IPS-18c (cell line): ENCODE measurements at regions not wholly inside any gene's neighbourhood (a gene's known extent, or its start where the extent isn't known, plus 50 kb on each side); places are given as distances from the start of the nearest gene placed in this dataset.
"Not testable (repeated sequence)": the region's sequence is repeated elsewhere in the genome, so short reads cannot be mapped to it uniquely, and the experiment has no call there.

Source experiments
- H3K4me3 ChIP-seq: 2 replicates; pipeline ENCODE4 v1.7.0; 2013; ENCODE audit warnings: low read depth, mild to moderate bottlenecking, low read length, moderate library complexity; ENCODE audit not compliant: insufficient read depth
- H3K9me3 ChIP-seq: one replicate; pipeline ENCODE4 v1.6.1; 2013; ENCODE audit warnings: mild to moderate bottlenecking, low read length, moderate library complexity; ENCODE audit not compliant: control insufficient read depth, insufficient read depth

DNA sequence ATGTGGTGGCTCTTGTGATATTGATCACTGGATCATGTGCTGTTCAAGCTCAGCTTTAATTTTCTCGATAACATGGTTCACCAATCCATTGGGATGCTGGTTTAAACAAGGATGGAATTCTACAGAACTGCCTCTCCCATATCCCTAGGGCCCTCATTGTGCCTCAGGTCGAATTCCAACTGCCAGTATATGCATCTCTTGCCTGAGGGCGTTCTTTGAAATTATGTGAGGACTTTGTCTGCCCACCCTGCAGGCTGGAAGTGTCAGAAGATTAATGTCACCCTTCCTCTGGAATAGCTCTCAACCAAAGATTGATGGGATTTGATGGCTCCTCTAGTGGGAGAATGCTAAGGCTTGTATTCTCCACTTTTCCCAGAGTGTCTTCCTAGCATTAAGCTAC, 175.6 kb upstream of the GALNT15 start:
- no peaks in the 10 kb centered on the region for H3K9me3 ChIP-seq
- H3K4me3 ChIP-seq = no peak overlapping the region

DNA sequence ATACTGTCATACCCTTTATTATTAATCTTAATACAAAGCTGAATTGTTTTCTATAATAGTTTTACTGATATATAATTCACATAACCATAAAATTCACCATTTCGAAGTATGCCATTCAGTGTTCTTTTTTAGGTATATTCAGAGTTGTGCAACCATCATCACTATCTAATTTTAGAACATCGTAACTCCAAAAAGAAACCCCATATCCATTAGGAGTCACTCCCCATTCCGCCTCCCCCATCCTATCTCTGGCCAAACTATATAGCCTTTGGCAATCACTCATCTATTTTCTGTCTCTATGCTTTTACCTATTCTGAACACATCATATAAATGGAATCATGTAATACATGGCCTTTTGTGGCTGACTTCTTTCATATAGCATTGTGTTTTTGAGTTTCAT, 169.7 kb upstream of the GALNT15 start:
- Histone ChIP-seq H3K4me3 (no peak overlapping the region), H3K9me3 (no peaks in the 10 kb centered on the region)

DNA sequence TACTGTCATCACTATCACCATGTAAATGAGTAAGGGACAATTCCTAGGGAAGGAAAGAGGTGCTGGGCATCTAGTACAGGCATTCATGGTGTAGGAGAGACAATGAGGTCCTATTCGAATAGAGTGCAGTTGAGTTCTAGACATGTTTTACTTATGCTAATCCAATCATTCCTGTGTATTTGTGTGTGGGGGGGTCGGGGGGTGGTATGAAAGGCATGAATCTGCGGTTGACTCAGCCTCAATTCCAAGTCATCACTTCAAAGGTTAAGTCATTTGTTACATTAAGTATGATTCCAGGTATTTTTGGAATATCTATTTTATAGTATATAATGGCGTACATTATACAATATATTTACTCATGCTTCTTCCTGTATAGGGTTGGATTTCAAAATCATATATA, 163.1 kb upstream of the GALNT15 start:
- Histone ChIP-seq H3K4me3 (no peak overlapping the region), H3K9me3 (no peaks in the 10 kb centered on the region)

DNA sequence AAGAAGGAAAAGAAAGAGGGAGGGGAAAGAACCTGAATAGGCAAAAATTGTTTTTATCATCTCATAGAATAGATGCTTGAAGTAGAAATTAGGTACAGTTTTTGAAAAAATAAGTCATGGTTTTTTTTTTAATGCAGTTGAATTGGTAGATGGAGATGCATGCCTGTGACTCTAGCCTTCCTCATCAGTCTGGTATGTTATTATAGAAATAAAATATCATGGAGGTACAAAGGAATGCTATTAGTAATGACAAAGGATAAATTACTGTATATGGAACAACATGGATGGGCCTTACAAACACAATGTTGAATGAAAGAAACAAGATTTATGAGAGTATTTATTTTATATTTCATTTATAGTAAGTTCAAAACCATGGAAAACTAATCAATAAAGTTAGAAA, 162.4 kb upstream of the GALNT15 start:
- Histone ChIP-seq H3K4me3 (no peak overlapping the region), H3K9me3 (no peaks in the 10 kb centered on the region)

DNA sequence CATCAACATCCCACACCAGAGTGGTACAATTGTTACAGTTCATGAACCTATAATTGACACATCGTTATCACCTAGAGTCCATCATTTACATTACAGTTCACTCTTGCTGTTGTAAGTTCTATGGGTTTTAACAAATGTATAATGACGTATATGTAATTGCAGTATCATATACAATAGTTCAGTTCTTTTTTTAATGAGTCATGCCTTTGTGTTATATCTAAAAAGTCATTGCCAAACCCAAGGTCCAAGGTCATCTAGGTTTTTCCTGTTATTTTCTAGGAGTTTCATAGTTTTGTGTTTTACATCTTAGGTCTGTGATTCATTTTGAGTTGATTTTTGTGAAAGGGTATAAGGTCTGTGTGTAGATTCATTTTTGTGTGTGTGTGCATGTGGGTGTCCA, 160.9 kb upstream of the GALNT15 start:
- Histone ChIP-seq H3K4me3 (no peak overlapping the region), H3K9me3 (no peaks in the 10 kb centered on the region)

DNA sequence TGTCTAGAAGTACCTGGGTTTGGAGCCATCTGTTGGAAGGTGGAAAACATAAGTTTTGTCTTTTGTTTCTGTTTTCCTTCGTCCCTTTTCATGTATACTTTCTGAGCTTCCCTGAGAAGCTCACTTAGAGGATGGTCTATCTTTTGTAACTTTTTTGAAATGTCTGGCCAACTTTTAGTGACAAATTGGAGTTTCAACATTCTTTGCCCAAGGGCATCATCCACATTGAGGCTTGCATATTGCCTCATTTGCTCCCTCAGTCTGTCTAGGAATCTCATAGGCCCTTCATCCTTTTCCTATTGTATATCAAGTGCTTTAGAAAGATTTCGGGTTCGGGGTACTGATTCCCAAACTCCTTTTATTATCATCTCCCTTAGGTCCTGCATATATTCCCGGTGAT, 152.7 kb upstream of the GALNT15 start:
- H3K4me3 ChIP-seq, H3K9me3 ChIP-seq: not testable (repeated sequence)

DNA sequence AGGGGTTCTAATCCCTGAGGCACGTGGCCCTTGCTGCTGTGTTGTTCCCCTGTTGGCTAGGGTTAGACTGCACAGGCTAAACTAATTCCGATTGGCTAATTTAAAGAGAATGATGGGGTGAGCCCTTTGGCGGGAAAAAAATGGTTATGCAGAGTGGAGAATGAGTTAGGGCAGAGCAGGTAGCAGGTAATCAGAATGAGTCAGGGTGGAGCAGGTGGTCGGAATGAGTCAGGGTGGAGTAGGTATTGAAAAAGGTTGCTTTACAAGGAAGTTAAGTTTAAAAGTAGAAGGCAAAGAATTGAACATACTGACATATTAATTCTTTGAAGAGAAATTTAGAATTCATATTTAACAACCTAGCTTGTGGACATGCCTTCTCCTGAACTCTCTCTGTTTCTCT, 150.6 kb upstream of the GALNT15 start:
- not testable (repeated sequence) for H3K9me3 ChIP-seq, H3K4me3 ChIP-seq

DNA sequence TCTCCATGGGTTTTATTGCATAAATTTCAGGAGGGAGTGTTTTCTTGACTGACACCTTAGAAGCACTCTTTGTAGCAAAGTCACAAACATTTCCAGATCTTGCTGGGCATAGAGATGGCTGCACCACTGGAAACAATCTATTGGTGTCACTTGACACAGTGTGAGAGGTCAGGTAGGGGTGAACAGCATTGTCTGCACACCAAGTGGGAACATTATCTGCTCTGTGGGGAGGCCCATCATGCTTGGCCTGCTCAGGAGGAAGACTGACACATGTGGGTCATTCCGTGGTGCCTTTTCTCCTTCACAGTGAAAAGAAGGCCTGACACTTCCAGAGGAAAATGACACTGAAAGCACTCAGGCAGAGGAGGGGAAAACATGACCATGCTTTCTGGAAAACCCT, 149.9 kb upstream of the GALNT15 start:
- H3K4me3 ChIP-seq = no peak overlapping the region
- H3K9me3 ChIP-seq = no peaks in the 10 kb centered on the region

DNA sequence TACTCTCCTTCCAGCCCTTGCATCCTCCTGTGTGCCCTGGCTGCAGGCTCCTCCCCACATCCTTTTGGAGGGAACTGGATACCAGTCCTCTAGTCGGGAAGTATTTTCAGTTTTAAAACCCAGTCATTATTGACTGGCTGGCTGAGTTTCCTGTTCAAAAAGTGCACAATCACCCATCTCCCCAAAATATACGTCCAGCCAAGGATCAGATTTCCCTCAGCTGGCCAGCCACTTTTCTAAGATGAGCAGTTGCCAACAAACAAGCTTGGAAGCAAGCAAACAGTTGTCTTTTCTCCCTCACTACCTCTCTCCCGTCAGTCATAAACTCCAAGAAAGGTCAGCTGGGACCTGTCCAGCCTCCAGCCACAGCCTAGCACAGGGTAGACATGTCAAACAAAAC, 147.7 kb upstream of the GALNT15 start:
- Histone ChIP-seq H3K4me3 (no peak overlapping the region), H3K9me3 (no peaks in the 10 kb centered on the region)

DNA sequence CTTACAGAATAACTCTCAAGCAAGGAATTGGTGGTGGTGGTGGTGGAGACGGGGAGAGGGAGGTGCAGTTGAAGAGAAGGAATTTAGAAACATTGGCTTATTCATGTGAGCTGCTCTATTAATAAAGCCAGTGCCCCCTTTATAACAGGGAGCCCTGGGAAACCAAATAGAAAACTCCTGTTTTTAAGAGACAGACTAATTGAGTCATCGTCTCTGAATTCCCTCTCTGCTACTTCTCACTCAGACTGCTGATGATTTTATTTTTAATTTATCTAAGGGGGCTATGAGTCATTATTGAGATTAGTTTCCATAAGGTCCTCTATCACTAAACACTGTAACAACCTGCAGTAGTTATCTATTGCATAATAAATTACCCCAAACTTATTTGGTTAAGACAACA, 145.9 kb upstream of the GALNT15 start:
- Histone ChIP-seq H3K9me3 (no peaks in the 10 kb centered on the region), H3K4me3 (no peak overlapping the region)

DNA sequence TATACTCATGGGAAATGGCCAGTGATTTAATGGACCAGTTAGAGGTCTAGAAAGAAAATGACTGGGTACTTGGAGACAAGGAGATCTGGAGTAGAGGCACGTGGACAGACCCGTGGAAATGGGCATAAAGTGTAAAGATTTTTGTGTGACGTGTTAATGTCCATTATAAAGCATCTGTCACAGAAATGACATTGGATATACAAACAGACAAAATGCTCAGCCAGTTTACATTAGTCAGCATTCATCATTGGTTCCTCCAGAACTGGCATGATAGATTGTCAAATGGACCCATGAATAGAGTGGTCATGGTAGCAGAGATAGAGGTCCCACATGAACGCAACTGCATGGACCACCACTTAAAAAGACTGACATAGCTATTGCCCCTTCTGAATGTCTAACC, 144.1 kb upstream of the GALNT15 start:
- H3K4me3 ChIP-seq = no peak overlapping the region
- H3K9me3 ChIP-seq = no peaks in the 10 kb centered on the region

DNA sequence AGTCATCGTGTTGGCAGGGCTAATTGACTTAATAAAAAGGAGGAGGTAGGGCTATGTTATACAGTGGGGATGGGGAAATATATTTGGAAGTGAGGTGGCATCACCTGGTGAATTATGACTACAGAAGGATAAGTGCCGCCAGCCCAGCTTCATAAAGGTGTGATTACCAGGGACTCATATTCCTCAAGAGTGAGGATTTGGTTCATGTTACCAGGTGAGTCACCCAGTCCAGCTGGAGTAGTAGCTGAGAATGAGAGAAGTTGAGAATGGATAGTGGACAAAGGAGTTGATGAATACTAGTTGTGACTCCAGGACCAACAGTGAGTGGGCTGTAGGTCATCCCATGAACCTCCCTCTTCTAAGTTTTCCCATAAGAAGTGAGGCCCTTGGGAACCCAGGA, 143.0 kb upstream of the GALNT15 start:
- Histone ChIP-seq H3K9me3 (no peaks in the 10 kb centered on the region), H3K4me3 (no peak overlapping the region)

DNA sequence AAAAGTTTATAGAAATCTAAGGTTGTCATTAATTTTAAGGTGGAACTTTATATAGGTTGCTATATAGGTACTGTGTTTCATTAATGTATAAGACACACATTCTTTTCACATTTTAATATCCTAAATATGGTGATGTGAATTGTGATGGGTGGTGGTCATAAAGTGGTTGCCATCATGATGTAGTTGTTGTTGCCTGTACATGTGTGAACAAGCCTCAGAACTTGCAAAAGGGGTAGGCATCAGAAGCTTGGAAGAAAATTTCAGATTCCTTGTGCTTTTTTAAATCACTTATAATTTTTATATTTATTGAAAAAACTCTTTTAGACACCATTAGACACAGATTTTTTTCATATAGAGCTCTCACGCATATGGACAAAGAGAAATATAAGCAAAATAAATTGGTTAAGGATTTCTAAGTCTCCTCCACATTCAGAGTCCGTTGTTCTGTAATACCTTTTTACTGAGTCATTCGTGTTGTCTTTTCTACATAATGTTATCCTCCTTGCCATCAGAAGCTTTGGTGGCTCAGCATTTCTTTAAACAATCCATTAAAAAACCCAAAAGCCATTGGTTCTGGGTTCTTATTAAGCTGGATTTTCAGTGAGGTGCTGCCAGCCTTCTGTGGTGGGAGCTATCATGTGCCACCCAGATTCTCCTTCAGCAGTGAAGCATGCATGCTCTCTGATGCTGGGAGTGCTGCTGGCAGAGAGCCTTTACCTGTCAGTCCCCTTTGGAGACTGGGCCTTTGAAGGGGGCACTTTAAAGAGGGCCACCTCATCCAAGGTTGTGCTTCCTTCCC, 140.4 kb upstream of the GALNT15 start:
- no peaks in the 10 kb centered on the region for H3K9me3 ChIP-seq

DNA sequence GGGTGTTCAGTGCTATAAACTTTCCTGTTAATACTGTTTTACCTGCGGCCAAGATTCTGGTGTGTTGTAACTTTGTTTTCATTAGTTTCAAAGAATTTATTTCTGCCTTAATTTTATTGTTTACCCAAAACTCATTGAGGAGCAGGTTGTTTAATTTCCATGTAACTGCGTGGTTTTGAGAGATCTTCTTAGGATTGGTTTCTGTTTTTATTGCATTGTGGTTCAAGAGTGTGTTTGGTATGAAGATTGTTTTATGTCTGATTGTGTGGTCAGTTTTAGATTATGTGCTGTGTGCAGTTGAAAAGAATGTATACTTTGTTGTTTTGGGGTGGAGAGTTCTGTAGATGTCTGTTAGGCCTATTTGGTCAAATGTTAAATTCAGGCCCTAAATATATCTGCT, 133.5 kb upstream of the GALNT15 start:
- no peak overlapping the region for H3K4me3 ChIP-seq
- H3K9me3 ChIP-seq = no peaks in the 10 kb centered on the region

More for the DNA sequence above, 140.4 kb upstream of the GALNT15 start:
- H3K4me3 ChIP-seq = no peak overlapping the region

DNA sequence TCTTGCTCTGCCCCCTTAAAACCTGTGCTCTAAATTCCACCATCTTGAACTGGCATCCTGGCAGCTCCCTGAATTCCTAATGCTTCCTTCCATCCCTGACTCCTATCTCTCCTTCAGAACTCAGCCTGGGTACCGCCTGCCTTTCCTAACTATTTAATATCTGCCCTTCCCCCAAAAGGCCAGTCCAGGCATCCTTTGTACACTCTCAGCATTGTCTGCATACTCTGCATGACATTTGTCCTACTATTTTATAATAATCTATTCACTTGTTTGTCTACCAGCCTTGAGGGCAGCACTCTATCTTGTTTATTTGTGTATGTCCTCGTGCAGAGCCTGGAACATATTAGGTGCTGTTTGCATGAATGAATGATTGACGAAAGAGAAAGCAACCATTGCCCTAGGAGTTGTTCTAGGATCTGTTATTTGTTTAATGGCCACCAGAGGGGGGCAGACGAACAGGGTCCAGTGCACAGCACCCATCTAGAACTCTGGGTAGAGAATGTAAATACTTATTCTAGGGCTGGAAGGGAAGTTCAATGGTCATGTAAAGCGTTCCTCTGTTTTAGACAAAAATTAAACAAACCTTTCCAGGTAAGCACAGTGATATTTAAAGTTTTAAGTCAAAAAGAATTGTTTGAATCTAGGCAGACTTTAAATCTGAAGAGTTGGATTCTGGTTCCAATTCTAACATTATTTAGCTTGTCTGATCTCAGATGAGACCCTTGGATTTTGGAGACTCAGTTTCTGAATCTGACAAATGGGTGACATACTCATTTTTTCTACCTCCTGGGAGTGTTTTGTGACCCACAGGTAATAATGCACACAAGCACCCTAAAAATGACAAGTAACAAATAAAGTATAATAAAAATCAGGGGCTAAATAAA, 125.8 kb upstream of the GALNT15 start:
- Histone ChIP-seq H3K9me3 (peaks cover 2% of the 10 kb centered on the region), H3K4me3 (no peak overlapping the region)

DNA sequence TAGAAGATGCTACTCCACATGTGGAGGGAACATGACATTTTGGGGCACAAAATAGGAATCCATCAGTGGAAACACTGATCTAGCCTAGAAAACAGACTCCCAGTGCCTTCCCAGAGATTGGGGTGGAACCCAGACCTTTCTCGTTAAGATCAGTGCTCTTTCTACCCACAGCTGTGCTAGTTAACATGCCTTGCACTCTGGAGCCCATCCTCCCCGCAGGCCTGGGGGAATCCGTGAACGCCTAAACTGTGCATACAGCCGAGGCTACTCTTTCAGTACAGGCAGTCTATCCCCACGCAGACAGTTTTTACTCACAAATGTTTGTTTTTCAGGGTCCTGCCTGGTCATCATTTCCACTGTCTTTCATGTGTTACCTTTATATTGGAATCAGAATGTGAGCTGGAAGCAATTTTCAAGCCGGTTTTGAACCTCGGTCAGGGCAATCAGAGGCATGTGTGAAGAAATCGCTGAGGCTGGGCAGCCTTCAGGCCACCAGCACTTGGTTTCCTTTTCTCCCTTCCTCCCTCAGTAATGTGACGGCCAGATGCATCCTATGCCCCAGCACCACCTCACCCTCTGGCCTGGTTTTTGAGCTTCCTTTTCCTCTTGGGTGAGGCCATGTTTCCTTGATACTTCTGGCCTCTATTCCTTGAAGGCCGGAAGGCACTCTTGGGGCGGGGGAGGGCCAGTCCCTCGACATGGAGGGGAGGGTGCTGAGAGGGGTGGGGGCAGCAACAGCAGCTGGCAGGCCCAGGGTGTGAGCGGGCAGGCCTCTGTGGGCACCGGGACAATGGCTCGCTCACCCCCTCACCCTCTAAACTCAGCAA, 123.6 kb upstream of the GALNT15 start:
- H3K4me3 ChIP-seq = no peak overlapping the region
- peaks cover 2% of the 10 kb centered on the region for H3K9me3 ChIP-seq

DNA sequence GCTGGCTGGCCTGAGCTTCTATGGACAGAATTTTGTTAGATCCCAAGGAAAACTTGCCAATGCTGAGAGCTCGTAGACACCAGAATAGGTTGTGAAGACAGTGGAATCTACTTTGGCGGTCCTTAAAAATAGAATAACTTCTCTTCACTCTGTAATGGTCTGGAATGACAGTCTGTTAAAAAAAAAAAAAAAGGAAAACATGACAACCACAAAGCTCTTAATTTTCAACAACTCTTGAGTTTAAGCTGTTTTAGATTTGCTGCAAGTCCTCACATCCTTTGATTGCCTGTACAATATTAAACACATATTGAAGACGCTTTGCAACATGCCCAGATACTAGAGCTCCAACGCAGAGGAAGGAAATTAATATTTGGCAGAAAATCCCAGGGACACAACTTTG, 122.8 kb upstream of the GALNT15 start:
- Histone ChIP-seq H3K4me3 (no peak overlapping the region), H3K9me3 (peaks cover 2% of the 10 kb centered on the region)

DNA sequence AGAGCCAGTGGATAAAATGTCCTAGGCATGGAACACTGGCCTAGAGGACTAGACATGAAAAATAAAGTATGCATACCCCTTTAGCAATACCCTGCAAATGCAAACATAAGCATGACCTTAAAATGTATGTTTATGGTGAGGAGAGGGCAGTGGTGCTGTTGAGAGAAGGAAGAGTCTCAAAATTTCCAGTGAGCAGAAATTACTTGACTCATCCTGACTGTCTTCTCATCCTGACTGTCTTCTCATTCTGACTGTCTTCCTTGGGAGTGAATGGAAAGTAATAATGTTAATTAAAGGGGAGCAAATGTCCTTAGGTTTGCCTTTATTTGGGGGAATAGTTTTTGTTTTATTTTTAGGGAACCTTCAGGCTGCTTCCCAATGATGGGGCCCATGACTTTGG, 121.5 kb upstream of the GALNT15 start:
- H3K4me3 ChIP-seq = no peak overlapping the region

More for the DNA sequence above, 121.5 kb upstream of the GALNT15 start:
- peaks cover 2% of the 10 kb centered on the region for H3K9me3 ChIP-seq
